RWPE2 (cell line): ENCODE measurements at regions not wholly inside any gene's neighbourhood (a gene's known extent, or its start where the extent isn't known, plus 50 kb on each side); places are given as distances from the start of the nearest gene placed in this dataset.

Experiments
- ATAC-seq: fragments of 200-7000 bp; cut with Tn5 transposase; 3 replicates; pipeline ENCODE4 v1.9.1; 2021; ENCODE audit warnings: low read depth
- DNase-seq: peaks from one replicate; pipeline ENCODE4 v3.0.0-alpha.2; 2020; ENCODE audit warnings: low spot score
- H3K27ac ChIP-seq: fragments of 450-650 bp; 2 replicates; pipeline ENCODE4 v1.5.1; 2017; ENCODE audit warnings: mild to moderate bottlenecking; ENCODE audit not compliant: poor library complexity, severe bottlenecking
- H3K27me3 ChIP-seq: fragments of 250-450 bp; sonication (Bioruptor Pico); 2 replicates; pipeline ENCODE4 v1.5.1; 2021; ENCODE audit warnings: mild to moderate bottlenecking, moderate library complexity; ENCODE audit not compliant: insufficient read depth, poor library complexity, severe bottlenecking
- H3K36me3 ChIP-seq: fragments of 250-450 bp; sonication (Bioruptor Pico); 2 replicates; pipeline ENCODE4 v1.5.1; 2020; ENCODE audit warnings: low read depth, mild to moderate bottlenecking, moderate library complexity
- H3K4me1 ChIP-seq: fragments of 250-450 bp; sonication (Bioruptor Pico); 2 replicates; pipeline ENCODE4 v1.5.1; 2021; ENCODE audit warnings: mild to moderate bottlenecking, moderate library complexity; ENCODE audit not compliant: insufficient read depth, poor library complexity, severe bottlenecking
- H3K4me3 ChIP-seq: fragments of 250-450 bp; sonication (Bioruptor Pico); 2 replicates; pipeline ENCODE4 v1.5.1; 2021; ENCODE audit warnings: mild to moderate bottlenecking, moderate library complexity; ENCODE audit not compliant: severe bottlenecking
- H3K9me3 ChIP-seq: fragments of 250-450 bp; sonication (Bioruptor Pico); 2 replicates; pipeline ENCODE4 v1.5.1; 2021; ENCODE audit warnings: mild to moderate bottlenecking, moderate library complexity; ENCODE audit not compliant: severe bottlenecking
- CTCF ChIP-seq: fragments of 450-650 bp; IDR thresholded peaks from one replicate; pipeline ENCODE4 v1.5.1; 2017; ENCODE audit warnings: mild to moderate bottlenecking, moderate library complexity; ENCODE audit not compliant: poor library complexity, severe bottlenecking

- Histone ChIP-seq H3K36me3 (no peaks in the 10 kb centered on the region), H3K4me3 (no peak overlapping the region), H3K27ac (no peak overlapping the region), H3K4me1 (peaks cover 18% of the 10 kb centered on the region), H3K27me3 (no peaks in the 10 kb centered on the region), H3K9me3 (no peaks in the 10 kb centered on the region)
- TF ChIP-seq CTCF = no peak
- ATAC-seq (no peak), DNase-seq (no peak)
These were observed 119.3 kb downstream of the DAD1 start for GRCh38 chr14:22469538-22470303.

DNA sequence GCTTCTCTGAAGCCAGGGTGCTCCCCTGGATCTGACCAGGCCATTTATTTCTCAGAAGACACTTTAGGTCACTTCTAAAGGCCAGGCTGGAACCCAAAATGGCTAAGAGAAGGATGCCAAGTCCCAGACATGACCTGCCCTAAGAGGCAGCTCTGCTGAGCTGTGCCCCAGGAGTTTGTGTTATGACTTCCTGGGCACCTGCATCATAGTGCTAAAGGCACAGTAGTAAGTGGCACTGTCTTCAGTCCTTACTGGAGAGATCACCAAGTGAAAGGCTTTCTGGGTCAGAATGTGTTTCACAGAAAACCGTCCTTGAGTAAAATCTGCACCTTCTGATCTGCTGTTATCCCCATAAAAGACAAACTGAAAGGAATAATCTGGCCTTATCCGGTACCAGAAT is 120.2 kb downstream of the DAD1 start:
- Histone ChIP-seq H3K4me1 (peaks cover 14% of the 10 kb centered on the region), H3K27me3 (no peaks in the 10 kb centered on the region), H3K27ac (no peak overlapping the region), H3K9me3 (no peaks in the 10 kb centered on the region), H3K36me3 (no peaks in the 10 kb centered on the region), H3K4me3 (no peak overlapping the region)
- no peak for TF ChIP-seq CTCF
- DNase-seq = no peak
- ATAC-seq = no peak

DNA sequence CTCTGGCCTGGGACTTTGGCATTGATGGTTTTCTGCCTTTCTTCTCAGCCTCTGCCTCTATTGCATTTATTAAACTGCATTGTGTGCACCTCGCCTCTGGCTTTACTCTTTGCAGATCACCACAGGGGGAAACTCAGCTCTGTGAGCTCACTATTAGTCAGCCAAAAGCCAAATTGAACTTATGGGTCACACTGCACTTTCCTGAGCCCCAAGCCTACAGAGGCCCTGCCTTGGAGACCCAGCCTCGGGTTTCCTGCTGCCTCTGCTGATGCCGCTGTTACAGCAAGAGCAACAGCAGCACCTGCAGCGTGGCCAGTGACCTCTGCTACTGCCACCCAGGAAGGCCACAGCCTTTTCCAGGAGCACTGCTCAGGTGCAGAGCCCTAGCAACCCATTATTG is 122.5 kb downstream of the DAD1 start:
- H3K4me1 ChIP-seq = peaks cover 14% of the 10 kb centered on the region
- no peaks in the 10 kb centered on the region for H3K27me3 ChIP-seq
- ATAC-seq (peak; percentile 95), DNase-seq (no peak)
- no peaks in the 10 kb centered on the region for H3K36me3 ChIP-seq
- H3K4me3 ChIP-seq = no peak overlapping the region
- no peak overlapping the region for H3K27ac ChIP-seq
- no peak for TF ChIP-seq CTCF
- no peaks in the 10 kb centered on the region for H3K9me3 ChIP-seq

DNA sequence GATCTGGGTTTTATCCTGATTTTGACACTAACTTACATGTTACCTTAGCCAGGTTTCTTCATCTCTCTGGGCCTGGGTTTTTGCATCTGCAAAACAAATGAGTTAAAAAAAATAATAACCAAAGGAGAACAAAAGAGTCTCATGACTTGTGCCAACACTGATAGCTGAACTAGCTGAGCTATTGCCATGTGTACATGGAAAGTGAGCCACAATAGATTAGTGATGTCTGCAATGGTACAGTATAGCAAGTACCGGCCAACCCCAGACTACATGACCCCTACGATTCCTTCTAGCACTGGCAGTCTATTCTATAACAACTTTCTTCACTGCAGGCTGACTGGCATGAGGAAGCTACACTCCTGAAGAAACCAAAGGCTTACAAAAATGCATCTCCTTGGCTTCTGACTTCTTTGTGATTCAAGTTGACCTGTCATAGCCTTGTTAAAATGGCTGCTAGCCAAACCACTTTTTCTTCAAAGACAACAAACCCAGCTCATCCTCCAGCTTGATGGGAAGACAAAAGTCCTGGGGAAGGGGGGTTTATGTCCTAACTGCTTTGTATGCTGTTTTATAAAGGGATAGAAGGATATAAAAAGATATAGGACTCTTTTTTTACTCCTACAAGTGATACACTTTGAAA is 123.7 kb downstream of the DAD1 start:
- Histone ChIP-seq H3K27me3 (no peaks in the 10 kb centered on the region), H3K4me1 (peaks cover 14% of the 10 kb centered on the region), H3K4me3 (no peak overlapping the region), H3K9me3 (no peaks in the 10 kb centered on the region), H3K27ac (no peak overlapping the region), H3K36me3 (no peaks in the 10 kb centered on the region)
- no peak for TF ChIP-seq CTCF
- peak; percentile 52; the same call in 2 of the 3 replicates for ATAC-seq
- DNase-seq = no peak
